ENCODE measurements at regions not wholly inside any gene's neighbourhood (a gene's known extent, or its start where the extent isn't known, plus 50 kb on each side); places are given as distances from the start of the nearest gene placed in this dataset.
"Not testable (repeated sequence)": the region's sequence is repeated elsewhere in the genome, so short reads cannot be mapped to it uniquely, and the experiment has no call there.

DNA sequence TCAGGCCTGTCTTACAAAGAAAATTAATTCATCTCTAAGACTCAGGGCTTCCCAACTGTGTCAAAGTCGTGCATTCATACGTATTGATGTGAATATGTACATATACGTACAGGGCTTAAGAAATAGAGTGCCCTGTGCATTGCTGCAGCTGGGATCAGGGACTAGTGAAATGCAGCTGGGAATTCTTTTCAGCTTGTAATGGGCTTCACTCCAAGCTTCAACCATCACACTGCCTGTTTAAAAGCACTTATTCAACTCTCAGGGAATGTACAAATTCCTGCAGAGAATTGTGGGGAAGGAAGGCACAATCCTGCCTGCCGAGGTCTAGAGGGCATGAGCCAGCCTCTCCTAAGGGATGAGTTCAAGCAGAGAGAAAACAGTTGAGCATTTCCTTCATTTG lies 59.6 kb upstream of the MAN2A1 start:
- no peak for FAIRE-seq

DNA sequence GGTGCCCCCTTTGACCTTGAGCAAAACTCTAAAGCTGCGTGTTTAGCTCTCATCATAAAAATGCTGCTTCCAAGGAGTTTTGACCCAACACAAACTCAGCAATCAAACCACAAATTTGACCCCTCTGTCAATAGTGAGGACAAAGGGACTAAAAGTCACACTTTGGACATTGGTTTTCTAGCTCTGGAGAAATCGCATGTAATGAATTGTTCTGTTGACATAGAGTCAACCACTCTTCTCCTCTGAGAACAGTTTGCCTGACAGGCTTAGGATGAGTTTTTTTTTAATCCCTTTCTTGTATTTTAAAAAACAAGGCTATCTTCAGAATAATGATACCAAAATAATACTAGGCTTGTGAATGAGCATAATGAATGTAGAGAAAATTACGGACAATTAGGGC lies 61.1 kb upstream of the MAN2A1 start:
- FAIRE-seq: no peak

DNA sequence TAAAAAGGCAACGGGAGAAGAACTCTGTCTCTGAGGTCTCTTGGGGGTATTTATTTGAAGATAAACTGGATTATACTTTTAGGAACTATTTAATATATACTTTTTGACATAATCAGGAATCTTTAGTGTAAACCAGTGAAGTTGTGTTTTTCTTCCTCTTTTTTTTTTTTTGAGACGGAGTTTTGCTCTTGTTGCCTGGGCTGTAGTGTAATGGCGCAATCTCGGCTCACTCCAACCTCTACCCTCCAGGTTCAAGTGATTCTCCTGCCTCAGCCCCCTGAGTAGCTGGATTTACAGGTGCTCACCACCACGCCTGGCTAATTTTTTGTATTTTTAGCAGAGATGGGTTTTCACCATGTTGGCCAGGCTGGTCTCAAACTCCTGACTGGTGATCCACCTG lies 68.5 kb upstream of the MAN2A1 start:
- FAIRE-seq: not testable (repeated sequence)

DNA sequence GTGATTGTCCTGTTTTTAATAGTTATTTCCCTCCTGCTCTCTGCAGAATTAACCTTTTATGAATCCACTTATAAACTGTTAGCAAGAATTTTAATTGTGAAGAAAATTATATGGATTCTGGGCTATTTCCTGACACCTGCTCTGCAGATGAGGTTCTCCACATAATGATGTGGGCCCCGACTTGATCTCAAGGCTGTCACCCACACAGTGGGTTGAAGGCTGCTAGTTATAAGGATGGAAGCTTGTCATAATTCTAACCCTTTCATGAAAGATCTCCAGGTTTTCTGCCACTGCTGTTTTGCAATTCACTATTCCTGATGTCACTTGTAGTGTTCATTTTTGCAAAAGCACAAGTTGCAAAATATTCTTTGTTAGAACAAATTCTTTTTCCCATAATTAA lies 69.1 kb upstream of the MAN2A1 start:
- no peak for FAIRE-seq

DNA sequence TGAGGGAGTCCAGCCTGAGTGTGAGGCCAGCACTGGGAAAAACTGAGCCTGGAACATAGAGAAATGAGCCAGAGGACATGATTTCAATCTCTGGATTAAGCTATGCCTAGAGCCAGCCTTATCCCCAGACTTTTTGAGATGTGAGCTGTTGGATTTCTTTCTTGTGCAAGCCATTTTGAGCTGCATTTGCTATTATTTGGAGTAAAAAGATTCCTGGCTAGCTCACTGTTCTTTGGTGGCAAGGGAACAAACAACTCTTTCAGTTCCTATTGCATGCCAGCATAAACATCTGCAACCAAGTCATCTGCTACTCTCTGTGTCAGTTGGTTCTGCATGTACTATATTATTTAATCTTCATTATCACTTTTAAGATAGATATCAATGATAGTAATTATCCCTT lies 70.1 kb upstream of the MAN2A1 start:
- FAIRE-seq: no peak

DNA sequence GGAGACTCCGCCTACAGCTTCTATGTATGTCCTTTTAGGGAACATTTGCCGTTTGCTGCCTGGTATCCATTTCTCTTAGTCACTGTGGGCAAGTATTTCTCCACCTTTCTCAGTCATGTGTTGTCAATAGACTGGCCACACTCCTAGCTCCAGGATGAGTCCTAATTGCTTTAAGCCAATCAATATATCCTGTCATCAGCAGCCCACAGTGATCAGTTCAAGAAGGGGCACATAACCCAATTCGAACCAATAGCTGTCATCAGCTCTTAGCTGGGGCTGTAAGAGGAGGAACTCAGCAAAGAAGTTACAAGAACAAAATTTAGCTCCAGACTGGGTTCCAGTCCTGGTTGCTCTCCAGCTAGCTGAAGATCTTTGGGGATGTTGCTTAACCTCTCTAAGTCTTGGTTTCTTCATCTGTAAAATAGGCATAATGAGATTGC lies 70.7 kb upstream of the MAN2A1 start:
- no peak for FAIRE-seq

DNA sequence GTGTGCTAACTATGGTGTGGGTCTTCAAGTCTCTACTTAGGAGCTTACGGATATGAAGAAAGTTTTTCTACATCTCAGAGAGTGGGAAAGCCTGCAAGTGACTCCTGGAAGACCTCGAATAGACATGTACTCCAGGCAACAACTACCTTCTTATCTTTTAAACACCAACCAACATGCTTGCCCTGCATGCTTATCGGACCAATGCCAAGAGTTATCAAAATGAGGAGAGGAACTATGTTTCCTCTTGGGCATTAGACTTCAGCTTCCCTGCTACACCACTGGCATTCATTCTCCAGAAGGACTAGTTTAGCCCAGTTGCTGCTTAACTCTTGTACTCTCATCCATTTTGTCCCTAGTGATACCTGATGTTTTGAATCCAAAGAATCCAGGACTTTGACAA lies 74.7 kb upstream of the MAN2A1 start:
- FAIRE-seq: no peak

DNA sequence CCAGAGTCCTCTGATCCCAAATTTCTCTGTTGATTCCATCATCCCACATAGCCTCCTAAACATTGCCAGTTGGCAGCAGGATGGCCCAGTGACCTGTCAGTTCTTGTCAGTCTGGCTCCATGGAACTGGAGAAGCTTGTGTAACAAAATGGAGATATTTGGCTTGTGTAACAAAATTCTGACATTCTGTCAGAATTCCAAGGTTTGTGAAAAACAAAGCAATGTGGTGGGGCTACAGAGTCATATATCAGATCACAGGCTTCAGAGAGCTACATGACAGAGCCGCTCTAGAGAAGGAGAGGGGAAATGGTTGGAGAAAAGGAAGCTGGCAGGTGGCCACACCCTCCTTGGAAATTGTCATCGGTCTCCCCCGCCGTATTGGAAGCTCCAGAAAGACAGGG lies 75.4 kb upstream of the MAN2A1 start:
- FAIRE-seq: no peak

DNA sequence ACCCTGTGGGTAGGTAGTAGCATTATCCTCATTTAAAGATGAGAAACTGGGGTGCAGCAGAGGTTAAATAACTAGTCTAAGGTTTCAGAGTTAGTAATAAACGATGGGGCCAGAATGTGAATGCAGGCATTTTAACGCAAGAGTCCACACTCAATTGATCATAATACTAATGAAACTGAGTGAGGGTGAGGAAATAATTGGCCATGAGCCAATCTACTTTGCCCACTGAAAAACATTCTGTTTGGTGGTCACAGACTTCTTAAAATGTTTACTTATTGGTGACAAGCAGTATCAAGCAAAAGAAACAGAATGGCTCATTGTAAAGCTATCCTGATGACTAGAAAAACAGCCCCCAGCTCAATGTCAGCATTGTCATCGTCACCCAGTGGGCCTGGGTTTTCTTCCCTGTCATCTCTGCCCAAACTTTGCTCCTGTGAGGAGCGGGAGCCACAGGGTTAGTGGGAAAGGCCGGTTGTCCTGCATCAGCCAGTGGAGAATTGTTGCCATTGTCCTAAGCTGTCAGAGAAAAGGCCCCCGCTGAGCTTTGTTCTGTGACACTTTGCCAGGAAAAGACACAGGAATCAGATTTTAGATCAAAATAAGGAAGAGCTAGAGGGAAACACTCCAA lies 77.3 kb upstream of the MAN2A1 start:
- FAIRE-seq: no peak

DNA sequence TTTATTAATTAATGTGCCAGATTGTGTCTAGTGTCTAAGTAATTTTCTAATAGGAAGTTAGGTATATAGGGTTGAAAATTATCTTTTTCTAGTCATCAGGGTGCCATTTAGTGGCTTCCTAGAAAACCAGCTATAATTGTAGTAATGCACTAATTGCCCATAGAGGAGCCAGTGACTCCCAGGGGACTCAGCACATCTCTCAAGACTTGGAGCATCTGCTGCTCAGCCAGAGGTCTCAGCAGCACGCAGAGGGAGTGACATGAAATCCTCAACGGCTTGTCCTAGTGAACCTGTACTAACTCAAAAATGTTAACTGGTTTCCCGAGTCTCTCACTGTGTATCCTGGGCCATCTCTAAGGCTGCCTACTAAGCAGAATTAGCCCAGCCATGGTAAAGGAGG lies 78.2 kb upstream of the MAN2A1 start:
- FAIRE-seq: no peak

DNA sequence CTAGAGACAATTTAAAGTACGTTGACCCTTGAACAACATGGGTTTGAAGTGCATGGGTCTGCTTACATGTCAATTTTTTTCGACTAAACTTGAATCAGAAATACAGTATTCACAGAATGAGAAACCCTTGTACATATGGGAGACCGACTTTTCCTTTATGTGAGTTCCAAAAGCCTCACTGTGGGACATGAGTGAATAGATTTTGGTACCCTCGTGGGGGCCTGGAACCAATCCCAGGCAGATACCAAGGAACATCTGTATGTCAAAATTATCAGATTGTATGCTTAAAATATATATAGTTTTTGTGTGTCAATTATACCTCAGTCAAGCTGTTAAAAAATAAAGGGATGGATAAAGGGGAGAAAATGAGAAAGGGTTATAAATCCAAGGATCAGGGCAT lies 78.7 kb upstream of the MAN2A1 start:
- no peak for FAIRE-seq

DNA sequence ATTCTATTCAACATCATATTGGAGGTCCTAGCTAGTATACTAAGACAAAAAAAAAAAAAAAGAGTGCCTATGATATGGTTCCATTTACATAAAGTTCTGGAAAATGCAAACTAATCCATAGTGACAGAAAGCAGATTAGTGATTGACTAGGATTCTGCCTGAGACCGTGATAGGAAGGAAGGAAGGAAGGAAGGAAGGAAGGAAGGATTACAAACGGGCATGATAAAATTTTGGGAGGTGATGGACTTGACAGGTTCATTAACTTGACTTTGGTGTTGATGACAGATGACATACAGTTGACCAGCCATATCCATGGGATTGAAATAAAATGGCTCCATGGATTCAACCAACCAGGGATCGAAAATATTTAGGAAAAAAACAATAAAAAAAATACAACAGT lies 79.1 kb upstream of the MAN2A1 start:
- no peak for FAIRE-seq

DNA sequence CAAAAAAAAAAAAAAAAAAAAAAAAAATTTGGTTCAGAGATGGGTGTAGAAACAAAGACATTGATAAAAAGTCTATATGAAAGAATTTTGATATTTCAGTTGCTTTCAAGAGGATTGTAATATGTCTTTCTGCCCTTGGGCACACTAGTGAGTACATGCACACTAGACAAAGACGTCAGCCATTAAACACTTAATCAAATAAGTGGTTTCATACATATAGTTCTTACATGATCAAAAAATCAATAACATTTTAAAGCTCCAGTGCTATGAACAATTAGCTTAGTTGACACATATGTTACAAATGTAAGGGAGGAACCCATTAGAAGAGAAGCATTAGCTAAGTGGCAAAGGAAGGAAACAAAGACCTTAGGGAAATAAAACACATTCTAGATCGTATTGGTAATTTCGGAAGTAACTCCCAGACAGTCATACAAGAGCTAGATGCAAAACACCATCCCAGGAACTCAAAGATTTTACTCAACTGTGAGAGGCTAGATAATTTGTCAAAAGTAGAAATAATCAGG lies 84.5 kb upstream of the MAN2A1 start:
- no peak for FAIRE-seq

DNA sequence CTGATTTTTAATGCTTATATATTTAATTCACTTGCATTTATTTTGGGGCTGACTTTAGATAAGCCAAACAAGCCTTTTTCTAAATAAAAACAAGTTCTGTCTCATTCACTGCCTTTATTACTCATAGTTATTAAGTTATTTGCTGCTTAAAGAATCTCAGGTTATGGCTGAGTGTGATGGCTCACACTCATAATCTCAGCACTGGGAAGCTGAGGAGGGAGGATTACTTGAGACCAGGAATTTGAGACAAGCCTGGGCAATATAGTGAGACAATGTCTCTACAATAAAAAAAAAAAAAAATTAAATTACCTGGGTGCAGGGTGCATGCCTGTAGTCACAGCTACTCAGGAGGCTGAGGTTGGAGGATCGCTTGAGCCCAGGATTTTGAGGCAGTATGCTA lies 85.0 kb upstream of the MAN2A1 start:
- no peak for FAIRE-seq

DNA sequence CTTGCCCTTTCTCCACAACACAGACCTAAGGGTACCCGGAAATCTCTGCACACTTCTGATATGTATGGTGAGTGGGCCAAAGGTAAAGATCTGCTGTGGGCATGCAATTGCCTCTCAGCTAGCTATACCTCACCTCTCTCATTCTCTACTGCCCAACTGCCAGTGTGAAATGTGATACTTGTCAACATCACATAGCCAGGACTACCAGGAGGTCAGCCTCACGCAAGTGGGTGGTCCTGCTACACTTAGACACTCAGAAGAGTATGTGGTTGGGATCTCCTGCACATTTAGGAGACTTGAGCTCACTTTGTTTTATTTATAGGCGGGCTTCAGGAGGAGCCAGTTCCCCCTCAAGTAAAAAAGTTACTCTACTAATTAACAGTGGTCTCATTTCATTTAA lies 88.0 kb upstream of the MAN2A1 start:
- FAIRE-seq: no peak

DNA sequence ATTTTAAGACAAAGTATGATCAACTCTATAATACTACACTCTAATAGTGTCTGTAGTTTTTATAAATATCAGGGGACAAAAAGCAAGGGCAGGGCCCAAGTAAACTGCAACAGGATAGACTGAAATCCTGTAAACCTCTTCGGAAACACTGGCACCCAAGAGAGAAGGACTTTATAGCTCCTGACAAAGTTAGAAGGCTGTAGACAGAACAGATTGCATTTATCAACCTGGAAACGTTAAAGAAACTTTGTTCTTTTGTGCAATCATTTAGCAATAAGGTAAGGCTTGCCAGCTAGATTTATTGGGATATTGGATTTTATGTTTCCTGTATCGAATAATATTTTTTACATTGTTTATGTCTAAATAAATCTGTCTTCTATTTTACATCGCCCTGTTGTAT lies 91.8 kb upstream of the MAN2A1 start:
- no peak for FAIRE-seq

DNA sequence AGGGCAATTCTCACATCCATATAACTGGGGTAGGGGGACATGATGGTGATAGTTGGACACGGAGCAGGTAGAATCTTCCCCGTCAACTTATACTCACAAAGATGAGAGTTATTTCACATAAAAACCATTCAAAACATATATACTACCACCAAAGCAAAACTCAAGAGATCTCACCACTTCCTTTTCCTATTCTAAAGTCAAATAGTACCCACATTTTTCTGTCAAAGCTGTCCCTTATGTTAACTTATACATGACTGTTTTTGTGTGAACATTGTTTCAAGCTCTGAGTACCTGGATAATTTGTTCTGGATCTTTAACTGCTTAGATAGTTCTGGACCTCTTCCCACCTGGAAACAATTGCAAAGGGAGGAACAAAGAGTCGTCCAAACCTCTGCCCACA lies 95.5 kb upstream of the MAN2A1 start:
- no peak for FAIRE-seq

DNA sequence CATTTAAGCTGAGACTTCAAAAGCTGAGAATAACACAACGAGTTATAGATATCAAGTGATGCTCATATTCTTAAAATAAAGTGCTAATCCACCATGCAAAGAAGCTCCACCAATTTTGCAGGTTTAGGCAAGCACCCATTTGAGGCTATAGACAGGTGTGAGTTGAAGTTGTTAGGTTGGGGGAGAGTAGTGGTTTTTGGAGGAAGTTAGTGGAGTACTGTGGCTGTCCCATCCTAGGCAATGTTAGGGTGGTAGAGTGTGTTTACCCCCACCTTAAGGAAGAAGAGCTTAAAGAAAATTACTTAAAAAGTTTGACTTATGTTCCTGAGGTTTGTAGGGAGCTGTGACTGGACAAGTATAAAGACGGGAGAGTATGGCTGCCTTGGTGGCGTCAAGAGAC lies 98.9 kb upstream of the MAN2A1 start:
- FAIRE-seq: no peak

DNA sequence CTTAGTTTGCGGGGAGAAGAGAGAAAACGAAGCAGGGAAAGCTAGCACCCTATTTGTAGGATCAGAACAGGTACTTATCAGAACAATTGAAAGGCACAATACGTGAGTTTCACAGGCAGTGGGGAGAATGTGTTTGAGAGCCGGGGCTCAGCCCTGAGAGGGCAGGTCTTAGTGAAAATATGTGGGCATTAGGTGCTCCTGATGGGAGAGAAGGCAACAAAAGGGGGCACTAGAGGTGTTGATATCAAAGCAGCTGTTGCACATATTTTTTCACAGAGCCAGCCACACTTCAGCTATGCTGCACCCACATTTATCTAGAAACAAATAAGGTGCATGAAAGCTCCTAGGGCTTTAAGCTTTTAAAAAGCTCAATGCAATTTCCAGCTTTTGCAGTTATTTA lies 99.7 kb upstream of the MAN2A1 start:
- no peak for FAIRE-seq

DNA sequence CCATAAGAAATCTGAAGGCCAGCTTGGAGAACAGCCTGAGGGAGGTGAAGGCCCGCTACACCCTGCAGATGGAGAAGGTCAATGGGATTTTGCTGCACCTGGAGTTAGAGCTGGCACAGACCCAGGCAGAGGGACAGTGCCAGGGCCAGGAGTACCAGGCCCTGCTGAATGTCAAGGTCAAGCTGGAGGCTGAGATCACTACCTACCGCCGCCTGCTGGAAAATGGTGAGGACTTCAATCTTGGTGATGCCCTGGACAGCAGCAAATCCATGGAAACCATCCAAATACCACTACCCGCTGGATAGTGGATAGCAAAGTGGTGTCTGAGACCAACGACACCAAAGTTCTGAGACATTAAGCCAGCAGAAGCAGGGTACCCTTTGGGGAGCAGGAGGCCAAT lies 100.5 kb upstream of the MAN2A1 start:
- no peak for FAIRE-seq

DNA sequence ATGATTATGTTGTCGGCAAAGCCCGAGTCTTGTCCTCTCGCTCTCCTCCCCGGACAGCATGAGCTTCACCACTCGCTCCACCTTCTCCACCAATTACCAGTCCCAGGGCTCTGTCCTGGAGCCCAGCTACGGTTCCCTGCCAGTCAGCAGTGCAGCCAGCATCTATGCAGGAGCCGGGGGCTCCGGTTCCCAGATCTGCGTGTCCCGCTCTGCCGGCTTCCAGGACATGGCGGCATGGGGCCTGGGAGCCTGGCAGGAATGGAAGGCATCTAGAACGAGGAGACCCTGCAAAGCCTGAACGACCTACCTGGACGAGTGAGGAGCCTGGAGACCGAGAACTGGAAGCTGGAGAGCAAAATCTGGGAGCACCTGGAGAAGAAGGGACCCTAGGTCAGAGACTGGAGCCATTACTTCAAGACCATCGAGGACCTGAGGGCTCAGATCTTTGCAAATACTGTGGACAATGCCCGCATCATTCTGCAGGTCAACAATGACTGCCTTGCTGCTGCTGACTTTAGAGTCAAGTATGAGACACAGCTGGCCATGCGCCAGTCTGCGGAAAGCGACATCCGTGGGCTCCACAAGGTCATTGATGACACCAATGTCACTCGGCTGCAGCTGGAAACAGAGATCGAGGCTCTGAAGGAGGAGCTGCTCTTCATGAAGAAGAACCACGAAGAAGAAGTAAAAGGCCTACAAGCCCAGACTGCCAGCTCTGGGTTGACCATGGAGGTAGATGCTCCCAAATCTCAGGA lies 101.3 kb upstream of the MAN2A1 start:
- FAIRE-seq: no peak

DNA sequence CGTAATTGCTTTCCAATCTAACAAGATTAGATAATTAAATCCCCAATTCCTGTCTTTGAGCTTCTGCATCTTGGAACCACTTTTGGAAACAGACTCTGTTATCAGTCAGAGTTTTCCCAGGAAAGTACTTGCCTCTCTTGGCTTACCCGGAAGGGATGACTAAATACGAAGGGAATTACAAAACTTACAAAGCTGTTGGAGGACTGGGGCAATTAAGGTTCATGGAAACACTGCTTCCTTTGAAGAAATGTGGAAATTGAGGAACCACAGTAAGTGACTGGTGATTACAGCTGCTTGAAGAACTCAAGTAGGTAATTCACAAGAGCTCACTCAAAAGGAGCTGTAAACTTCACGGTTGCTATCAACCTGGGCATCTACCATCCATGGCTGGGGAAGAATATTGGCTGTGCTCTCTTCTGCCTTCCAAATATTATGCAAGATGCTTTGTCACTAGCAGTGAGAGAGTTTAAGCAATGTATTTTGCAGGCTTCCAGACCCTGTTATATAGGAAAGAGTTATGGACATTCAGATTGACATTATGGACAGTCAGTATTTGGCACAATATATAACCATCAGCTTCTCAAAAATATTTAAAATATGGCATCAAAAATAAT lies 104.6 kb upstream of the MAN2A1 start:
- no peak for FAIRE-seq

DNA sequence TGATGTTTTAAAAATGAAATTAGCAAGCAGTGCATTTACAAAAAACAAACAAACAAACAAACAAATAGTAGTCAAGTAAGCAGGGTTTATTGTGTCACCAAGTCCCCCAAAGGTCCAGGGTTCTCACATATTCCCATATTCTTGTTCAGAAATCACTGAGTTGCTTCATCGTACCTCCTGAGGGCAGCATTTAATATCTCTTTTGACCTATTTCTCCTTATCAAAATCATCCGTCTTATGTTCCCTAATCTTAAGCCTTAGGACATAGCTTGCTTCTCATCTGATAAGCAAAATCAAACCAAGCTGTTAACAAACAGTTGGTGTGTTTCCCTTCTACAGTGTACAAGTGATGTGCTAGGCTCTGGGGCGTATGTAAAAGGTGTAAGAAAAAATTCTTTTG lies 109.5 kb upstream of the MAN2A1 start:
- FAIRE-seq: no peak

DNA sequence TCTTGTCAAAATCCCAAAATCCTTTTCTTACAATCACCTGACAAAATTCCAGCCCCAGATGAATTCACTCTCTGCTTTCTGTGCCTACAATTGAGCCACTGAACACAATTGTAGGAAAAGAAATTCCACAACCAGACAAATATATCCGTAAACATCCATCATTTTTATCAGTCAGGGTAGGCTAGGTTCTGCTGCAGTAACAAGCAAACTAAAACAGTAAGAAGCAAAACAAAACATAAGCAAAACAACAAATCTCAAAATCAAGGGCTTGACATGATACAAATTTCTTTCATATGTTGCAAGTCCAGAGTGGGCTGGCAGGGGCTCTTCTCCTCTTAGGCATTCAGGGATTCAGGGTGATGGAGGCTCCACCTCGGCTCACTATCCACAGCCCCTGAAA lies 114.2 kb upstream of the MAN2A1 start:
- no peak for FAIRE-seq
